NCI-H774 (cell line): ENCODE measurements at regions not wholly inside any gene's neighbourhood (a gene's known extent, or its start where the extent isn't known, plus 50 kb on each side); places are given as distances from the start of the nearest gene placed in this dataset.
"Not testable (repeated sequence)": the region's sequence is repeated elsewhere in the genome, so short reads cannot be mapped to it uniquely, and the experiment has no call there.

Source experiments
- DNase-seq: peaks from one replicate; lab custom pipeline; 2025; lab: John Stamatoyannopoulos, UW

- DNase-seq: not testable (repeated sequence)
Measured at GRCh38 chr17:27208370-27208769, 85.5 kb upstream of the WSB1 start.

- no peak for DNase-seq
Measured at GRCh38 chr17:27209316-27209715, 84.6 kb upstream of the WSB1 start.

GRCh38 chr17:27210809-27211208 lies 83.1 kb upstream of the WSB1 start:
- not testable (repeated sequence) for DNase-seq

GRCh38 chr17:27216836-27217235 lies 77.1 kb upstream of the WSB1 start:
- DNase-seq: no peak

- no peak for DNase-seq
Measured at GRCh38 chr17:27217631-27218030, 76.3 kb upstream of the WSB1 start.

GRCh38 chr17:27218041-27218440 lies 75.9 kb upstream of the WSB1 start:
- no peak for DNase-seq

GRCh38 chr17:27218719-27219488 lies 75.0 kb upstream of the WSB1 start:
- no peak for DNase-seq

GRCh38 chr17:27222515-27222914 lies 71.4 kb upstream of the WSB1 start:
- no peak for DNase-seq

GRCh38 chr17:27224526-27225315 lies 69.2 kb upstream of the WSB1 start:
- DNase-seq: no peak

- DNase-seq: no peak
Measured at GRCh38 chr17:27226611-27227230, 67.2 kb upstream of the WSB1 start.

- DNase-seq: no peak
Measured at GRCh38 chr17:27230996-27231395, 62.9 kb upstream of the WSB1 start.

- DNase-seq: no peak
Measured at GRCh38 chr17:27232328-27232727, 61.6 kb upstream of the WSB1 start.

- no peak for DNase-seq
Measured at GRCh38 chr17:27233059-27233458, 60.9 kb upstream of the WSB1 start.

- DNase-seq: no peak
Measured at GRCh38 chr17:27233776-27234175, 60.1 kb upstream of the WSB1 start.

GRCh38 chr17:27236717-27237315 lies 57.1 kb upstream of the WSB1 start:
- peak; percentile 65 for DNase-seq

- DNase-seq: no peak
Measured at GRCh38 chr17:27237890-27238289, 56.0 kb upstream of the WSB1 start.

GRCh38 chr17:27239046-27239445 lies 54.9 kb upstream of the WSB1 start:
- DNase-seq: no peak

- no peak for DNase-seq
Measured at GRCh38 chr17:27239584-27239983, 54.3 kb upstream of the WSB1 start.

GRCh38 chr17:27240086-27240801 lies 53.7 kb upstream of the WSB1 start:
- no peak for DNase-seq

- no peak for DNase-seq
Measured at GRCh38 chr17:27240802-27241155, 53.1 kb upstream of the WSB1 start.

GRCh38 chr17:27241346-27241946 lies 52.5 kb upstream of the WSB1 start:
- no peak for DNase-seq

- no peak for DNase-seq
Measured at GRCh38 chr17:27242951-27243350, 51.0 kb upstream of the WSB1 start.
